ENCODE measurements at regions not wholly inside any gene's neighbourhood (a gene's known extent, or its start where the extent isn't known, plus 50 kb on each side); places are given as distances from the start of the nearest gene placed in this dataset.

- H3K79me2 ChIP-seq (ENCODE audit: insufficient read depth, low read length), result no peaks in the 10 kb centered on the region
- no peak overlapping the region for H3K9ac ChIP-seq (ENCODE audit: insufficient read depth, low read length, poor library complexity, severe bottlenecking)
- no peak for DNase-seq
- no peaks in the 10 kb centered on the region for H3K27me3 Mint-ChIP-seq (ENCODE audit: low read depth in 3 of 3)
- no peaks in the 10 kb centered on the region for H3K4me1 Mint-ChIP-seq
- no peak overlapping the region for H3K4me3 Mint-ChIP-seq
- H4K20me1 ChIP-seq (ENCODE audit: insufficient read depth, low read length), result no peaks in the 10 kb centered on the region
- no peaks in the 10 kb centered on the region for H3K36me3 Mint-ChIP-seq
- H3K4me2 ChIP-seq (replicated peaks; ENCODE audit: extremely low read depth, low read length, poor library complexity, severe bottlenecking), result no peak overlapping the region
- H3K27me3 ChIP-seq (ENCODE audit: control insufficient read depth in 2 of 2, insufficient read depth in 2 of 2, low read length in 2 of 2), result no peaks in the 10 kb centered on the region
- H3K9me3 Mint-ChIP-seq, result peaks cover 0 to 4% (median 3%) of the 10 kb centered on the region in 7 donors
- H3K36me3 ChIP-seq (replicated peaks in 1 of 2; ENCODE audit: control insufficient read depth in 1 of 2, insufficient read depth in 2 of 2, low read length in 2 of 2), result no peaks in the 10 kb centered on the region
- H3K4me3 ChIP-seq (replicated peaks in 1 of 3; ENCODE audit: low read depth in 2 of 3, low read length in 3 of 3), result no peak overlapping the region
- no peak overlapping the region for H3K27ac ChIP-seq (ENCODE audit: low read depth in 1 of 2, low read length in 2 of 2)
- no peak for TF ChIP-seq CTCF (IDR thresholded peaks at IDR 0.05)
- no peaks in the 10 kb centered on the region for H3K9me3 ChIP-seq (replicated peaks in 1 of 2; ENCODE audit: control insufficient read depth in 1 of 2, insufficient read depth in 1 of 2, low read length in 2 of 2)
- no peaks in the 10 kb centered on the region for H3K4me1 ChIP-seq (ENCODE audit: control insufficient read depth in 1 of 2, insufficient read depth in 2 of 2, low read length in 2 of 2)
- no peak overlapping the region for H3K27ac Mint-ChIP-seq
- intact Hi-C loops (cut with micrococcal nuclease), result no loop called here
- H2AFZ ChIP-seq (ENCODE audit: insufficient read depth, low read depth, low read length, poor library complexity, severe bottlenecking), result no peak overlapping the region
- WGBS (ENCODE audit: insufficient coverage), result no CpG with 5 or more reads among the region's 6 CpGs
These were observed 1556.6 kb downstream of the NCAM2 start for GRCh38 chr21:22554690-22555316.

GRCh38 chr21:22556829-22557228 is 1558.6 kb downstream of the NCAM2 start:
- Histone ChIP-seq H3K36me3 (replicated peaks in 1 of 2; ENCODE audit: control insufficient read depth in 1 of 2, insufficient read depth in 2 of 2, low read length in 2 of 2) (no peaks in the 10 kb centered on the region), H2AFZ (ENCODE audit: insufficient read depth, low read depth, low read length, poor library complexity, severe bottlenecking) (no peak overlapping the region), H3K4me3 (replicated peaks in 1 of 3; ENCODE audit: low read depth in 2 of 3, low read length in 3 of 3) (no peak overlapping the region), H3K9ac (ENCODE audit: insufficient read depth, low read length, poor library complexity, severe bottlenecking) (no peak overlapping the region), H4K20me1 (ENCODE audit: insufficient read depth, low read length) (no peaks in the 10 kb centered on the region), H3K79me2 (ENCODE audit: insufficient read depth, low read length) (no peaks in the 10 kb centered on the region), H3K4me2 (replicated peaks; ENCODE audit: extremely low read depth, low read length, poor library complexity, severe bottlenecking) (no peak overlapping the region), H3K9me3 (replicated peaks in 1 of 2; ENCODE audit: control insufficient read depth in 1 of 2, insufficient read depth in 1 of 2, low read length in 2 of 2) (peaks cover 9 to 14% of the 10 kb centered on the region in 2 donors), H3K27me3 (ENCODE audit: control insufficient read depth in 2 of 2, insufficient read depth in 2 of 2, low read length in 2 of 2) (no peaks in the 10 kb centered on the region), H3K4me1 (ENCODE audit: control insufficient read depth in 1 of 2, insufficient read depth in 2 of 2, low read length in 2 of 2) (no peaks in the 10 kb centered on the region), H3K27ac (ENCODE audit: low read depth in 1 of 2, low read length in 2 of 2) (no peak overlapping the region)
- Mint-ChIP-seq H3K27ac (no peak overlapping the region), H3K4me1 (no peaks in the 10 kb centered on the region), H3K36me3 (no peaks in the 10 kb centered on the region), H3K4me3 (no peak overlapping the region), H3K27me3 (ENCODE audit: low read depth in 3 of 3) (no peaks in the 10 kb centered on the region), H3K9me3 (peaks cover 4 to 10% (median 6%) of the 10 kb centered on the region in 7 donors)
- intact Hi-C loops (cut with micrococcal nuclease), result no loop called here
- no peak for TF ChIP-seq CTCF (IDR thresholded peaks at IDR 0.05)
- DNase-seq, result no peak
